GM19395 (cell line): ENCODE measurements at regions not wholly inside any gene's neighbourhood (a gene's known extent, or its start where the extent isn't known, plus 50 kb on each side); places are given as distances from the start of the nearest gene placed in this dataset.
"Not testable (repeated sequence)": the region's sequence is repeated elsewhere in the genome, so short reads cannot be mapped to it uniquely, and the experiment has no call there.

Experiments used
- ATAC-seq: cut with Tn5 transposase; IDR thresholded peaks from one replicate; pipeline ENCODE4 v1.9.1; 2021; ENCODE audit warnings: mild to moderate bottlenecking, moderate library complexity; ENCODE audit not compliant: unreplicated experiment

DNA sequence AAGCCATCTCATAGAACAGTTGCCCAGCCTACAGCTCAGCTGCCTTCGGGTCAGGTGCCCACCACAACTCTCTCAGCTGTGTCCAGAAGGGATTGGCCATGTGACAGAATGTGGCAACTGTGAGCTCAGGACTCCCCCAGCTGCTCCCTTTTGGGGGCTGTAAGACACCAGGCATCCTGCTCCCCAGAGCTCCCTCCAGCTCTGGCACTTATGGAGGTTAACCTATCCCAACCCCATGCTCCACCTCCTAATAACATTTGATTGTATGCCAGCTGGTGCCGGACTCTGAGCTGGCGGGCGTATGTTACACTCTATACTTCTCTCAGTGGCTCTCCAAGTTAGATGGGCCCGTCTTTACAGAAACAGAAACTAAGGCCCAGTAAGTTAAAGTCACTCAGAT is 222.8 kb downstream of the FAM43A start:
- no peak for ATAC-seq

DNA sequence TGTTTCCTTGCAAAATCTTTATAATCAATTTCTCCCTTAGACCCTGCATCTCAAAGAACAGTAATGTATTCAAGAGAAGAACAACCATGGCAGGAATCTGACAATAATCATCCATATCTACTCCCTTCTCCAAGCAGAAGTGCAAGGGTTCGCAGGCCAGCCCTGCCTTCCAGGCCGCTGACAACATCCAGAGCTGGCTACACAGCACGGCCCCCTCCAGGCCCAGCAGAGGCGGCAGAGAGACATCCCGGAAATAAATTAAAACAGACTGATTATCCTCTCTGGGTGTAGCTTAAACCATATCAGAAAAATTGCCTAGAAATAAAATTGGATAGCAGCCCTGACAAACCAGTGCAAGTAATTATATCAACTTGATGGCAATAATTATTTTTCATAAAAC is 223.3 kb downstream of the FAM43A start:
- ATAC-seq, result no peak

DNA sequence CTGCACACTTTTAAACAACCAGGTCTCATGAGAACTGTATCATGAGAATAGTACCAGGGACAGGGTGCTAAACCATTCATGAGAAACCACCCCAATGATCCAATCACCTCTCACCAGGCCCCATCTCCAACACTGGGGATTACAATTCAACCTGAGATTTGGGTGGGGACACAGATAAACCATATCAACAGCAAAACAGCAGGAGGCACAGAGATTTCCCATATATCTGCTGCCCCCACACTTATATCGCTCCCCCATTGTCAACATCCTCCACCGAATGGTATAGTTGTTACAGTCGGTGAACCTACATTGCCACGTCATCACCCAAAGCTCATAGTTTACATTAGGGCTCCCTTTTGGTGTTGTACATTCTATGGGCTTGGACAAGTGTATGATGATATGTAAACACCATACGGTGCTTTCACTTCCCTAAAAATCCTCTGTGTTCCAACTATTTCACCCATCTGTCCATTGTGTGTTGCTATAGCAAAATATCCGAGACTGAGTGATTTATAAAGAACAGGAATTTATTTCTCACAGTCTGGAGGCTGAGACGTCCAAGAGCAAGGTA is 224.8 kb downstream of the FAM43A start:
- no peak for ATAC-seq

DNA sequence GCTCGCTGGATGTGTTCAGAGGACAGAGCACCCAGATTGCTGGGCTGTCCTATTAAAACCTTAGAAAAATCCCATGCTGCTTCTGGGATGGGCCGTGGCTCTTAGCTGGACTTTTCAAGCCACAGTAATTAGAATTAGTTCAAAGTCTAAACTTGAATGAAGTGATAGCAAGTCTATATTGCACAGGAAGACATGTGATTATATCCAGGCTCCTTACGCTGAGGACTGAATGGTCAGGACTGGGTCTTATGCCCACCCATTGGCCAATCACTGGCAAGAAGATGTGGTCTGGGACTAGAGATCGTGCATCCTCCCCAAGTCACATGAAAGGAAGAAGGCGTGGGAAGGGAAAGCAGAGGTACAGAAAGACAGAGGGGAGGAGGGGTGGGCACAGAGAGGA is 227.6 kb downstream of the FAM43A start:
- ATAC-seq, result no peak

DNA sequence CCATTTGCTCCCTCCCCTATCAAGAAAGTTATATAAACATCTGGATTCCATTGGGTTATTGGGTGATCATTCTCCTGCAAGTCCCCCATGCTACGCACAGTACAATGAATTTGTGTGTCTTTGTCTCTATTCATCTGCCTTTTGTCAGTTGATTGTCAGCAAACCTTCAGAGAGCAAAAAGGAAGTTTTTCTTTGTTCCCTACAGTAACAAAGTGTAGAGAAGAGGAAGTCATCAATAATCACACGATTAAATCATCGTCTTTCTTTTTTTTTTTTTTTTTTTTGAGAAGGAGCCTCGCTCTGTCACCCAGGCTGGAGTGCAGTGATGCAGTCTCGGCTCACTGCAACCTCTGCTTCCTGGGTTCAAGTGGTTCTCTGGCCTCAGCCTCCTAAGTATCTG is 239.2 kb downstream of the FAM43A start:
- ATAC-seq, result not testable (repeated sequence)

DNA sequence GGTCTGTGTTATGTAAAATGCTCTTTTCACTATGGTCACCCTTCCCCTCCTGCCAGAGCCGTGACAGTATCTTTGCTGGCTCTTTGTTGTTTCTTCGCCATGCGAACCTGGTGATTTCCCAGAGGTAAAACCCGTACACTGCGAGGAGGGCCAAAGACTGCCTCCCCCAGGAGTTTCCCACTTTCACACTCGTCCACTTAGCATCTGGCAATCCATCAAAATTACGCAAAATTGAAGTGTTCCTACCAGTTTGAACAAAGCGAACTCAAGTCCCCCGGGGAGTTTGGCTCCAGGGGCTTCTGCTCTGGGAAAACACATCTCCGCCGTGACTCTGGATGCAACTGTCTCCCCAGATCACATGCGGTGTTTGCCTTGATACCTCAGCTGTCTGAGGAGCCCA is 239.9 kb downstream of the FAM43A start:
- ATAC-seq, result no peak

DNA sequence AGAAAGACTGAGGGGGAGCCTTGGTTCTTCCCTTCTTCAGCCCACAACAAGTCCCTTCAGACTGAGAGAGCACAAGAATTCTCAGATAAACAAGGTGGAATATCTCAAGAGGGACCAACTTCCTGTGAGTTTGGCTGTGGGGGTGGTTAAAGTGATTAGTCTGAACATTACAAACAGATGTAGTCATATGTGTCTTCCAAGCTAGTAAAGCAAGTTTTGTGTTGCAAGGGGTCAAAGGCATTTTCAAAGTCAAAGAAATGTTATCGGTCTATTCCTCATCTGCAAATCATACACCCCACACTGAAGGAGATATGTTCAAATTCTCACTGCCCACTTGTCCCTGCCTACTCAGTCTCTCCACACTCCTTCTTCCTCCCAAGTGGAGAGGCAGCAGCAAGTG is 242.5 kb downstream of the FAM43A start:
- no peak for ATAC-seq

DNA sequence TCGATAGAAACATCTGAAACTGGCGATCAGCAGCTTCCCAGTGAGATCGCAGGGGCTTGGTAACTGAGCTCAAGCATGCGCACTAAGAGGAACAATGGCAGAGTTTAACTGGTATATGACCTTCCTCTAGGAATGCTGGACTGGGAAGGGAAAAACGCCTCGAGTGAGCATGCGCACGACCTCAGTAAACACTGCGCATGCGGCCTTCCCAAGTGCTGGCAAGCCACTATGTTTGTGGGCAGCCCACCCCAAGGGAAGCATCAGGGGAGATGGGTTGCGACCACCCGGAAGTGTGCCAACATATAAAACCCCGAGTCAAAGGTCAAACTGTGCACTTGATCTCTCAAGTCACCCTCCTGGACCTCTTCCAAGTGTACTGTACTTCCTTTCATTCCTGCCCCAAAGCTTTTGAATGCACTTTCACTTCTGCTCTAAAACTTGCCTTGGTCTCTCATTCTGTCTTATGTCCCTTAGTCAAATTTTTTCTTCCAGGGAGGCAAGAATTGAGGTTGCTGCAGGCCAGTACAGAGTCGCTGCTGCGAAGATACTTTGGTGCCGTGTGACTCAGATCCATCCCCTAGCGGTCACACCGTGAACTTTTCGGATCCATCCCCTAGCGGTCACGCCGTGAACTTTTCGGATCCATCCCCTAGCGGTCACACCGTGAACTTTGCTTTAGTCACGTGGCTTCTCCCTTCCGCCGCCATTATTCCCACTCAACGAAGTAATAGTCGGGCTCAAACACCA is 243.3 kb downstream of the FAM43A start:
- no peak for ATAC-seq

DNA sequence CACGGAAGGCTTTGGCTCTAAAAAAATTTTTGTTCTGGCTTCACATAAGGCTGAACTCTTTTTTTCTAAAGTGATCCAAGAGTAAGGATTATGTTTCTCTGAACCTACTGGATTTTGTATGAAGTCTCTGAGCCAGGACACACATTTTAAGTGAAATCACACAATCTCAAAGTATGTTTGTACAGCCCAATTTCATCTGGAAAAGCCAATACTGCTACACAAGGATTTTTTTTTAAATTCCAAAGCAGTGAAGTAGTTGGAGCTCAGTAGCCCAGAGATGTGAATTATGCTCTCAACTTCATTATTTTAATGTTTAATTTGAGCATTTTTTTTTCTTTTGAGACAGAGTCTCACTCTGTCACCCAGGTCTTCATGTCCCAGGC is 243.9 kb downstream of the FAM43A start:
- ATAC-seq, result no peak

DNA sequence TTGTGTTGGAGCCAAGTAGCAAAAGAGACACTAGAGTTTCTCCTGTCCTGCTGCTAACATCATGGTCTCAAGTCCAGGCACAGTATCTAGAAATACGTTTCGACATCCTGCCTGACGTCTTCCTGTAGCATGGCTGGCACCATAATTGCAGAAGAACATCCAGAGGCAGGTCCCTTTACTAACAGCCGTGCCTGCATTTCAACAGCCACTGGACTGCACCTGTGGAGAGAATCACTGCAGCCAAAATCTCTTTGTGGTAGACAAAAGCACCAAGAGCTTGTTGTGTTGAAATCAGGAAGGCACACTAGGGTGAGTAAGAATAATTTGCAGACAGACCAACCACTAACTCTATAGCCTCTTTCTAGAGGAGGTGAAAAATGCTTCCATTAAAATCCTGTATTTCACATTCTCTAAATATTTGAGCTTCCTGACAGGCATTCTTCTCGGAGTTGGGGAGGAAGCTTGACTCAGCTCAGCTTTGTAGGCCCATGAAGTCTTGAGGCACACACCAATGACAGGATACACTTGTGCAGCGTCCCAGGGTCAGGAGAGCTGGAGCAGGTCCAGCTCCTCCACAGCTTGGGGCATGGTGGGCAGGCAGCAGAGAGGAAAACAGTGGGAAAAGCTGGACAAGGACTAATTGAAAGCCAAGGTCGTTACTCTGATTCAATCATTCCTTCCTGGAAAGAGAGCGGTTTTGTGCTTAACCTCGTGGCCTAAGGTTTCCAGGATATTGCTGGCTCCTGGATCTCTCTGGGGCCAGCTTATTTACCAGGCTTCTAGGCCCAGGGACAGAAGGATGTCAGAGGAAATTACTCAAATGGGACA is 244.9 kb downstream of the FAM43A start:
- no peak for ATAC-seq

DNA sequence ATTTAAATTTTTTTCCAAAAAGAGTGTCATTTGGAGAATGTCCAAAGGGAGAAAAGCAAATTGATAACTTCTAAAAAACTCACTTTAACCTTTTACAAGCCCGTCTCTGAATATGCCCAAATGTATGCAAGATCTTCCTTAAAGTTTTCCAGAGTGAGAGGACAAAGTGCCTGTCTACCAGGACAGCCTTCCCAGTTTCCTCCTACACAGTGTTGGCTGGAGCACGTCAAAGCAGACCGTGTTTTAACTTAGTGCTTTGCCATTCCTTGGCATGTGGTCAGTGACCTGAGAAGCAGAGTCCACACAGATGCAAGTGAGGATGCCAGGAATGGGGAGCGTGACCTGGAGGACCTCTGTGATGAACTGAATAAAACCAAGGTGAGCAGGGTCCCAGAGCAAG is 245.7 kb downstream of the FAM43A start:
- no peak for ATAC-seq

DNA sequence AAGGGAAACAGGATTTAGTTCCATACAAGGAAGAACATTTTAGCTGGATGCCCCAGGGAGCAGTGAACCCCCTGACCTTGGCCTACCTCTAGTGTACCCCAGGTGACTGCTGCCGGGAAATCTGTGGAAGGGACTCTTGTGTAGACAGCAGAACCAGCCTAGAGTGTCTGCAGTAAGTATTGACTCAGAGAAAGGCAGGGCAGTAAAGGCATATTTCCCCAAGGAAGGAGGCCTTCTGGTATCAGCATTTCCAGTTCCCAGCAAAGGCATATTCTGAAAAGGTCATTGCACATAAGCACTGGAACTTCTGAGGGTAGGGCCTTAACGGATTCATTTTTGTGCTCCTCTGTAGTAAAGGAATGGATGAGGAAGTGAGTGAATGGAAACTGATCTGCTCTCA is 246.2 kb downstream of the FAM43A start:
- ATAC-seq, result no peak

DNA sequence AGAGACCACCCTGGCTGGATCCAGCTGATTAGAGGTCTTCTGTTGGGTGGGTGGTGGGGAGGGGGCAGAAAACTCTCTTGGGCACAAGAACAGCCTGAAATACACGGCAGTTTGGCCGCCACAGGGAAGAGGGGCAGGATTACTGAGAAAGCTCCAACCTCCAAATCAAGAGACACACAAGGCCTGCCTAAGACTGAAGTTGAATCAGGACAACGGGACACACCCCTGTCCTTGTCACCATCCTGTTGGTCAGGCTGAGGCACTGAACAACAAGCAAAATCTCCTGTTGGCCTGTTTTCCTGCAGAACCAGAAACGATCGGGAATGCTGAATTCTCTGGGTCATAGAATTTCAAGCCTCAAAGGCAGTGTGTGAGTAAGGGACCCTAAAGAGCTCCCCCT is 247.8 kb downstream of the FAM43A start:
- ATAC-seq, result no peak

DNA sequence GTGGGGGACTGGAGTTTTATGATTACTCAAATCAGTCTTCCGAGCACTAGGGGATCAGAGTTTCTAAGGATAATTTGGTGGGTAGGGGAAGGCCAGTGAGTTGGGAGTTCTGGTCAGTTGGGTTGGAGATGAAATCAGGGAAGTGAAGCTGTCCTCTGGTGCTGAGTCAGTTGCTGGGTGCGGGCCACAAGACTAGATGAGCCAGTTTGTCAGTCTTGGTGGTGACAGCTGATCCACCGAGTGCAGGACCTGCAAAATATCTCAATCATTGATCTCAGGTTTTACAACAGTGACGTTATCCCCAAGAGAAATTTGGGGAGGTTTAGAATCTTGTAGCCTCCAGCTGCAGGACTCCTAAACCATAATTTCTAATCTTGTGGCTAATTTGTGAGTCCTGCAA is 249.4 kb downstream of the FAM43A start:
- ATAC-seq, result no peak

DNA sequence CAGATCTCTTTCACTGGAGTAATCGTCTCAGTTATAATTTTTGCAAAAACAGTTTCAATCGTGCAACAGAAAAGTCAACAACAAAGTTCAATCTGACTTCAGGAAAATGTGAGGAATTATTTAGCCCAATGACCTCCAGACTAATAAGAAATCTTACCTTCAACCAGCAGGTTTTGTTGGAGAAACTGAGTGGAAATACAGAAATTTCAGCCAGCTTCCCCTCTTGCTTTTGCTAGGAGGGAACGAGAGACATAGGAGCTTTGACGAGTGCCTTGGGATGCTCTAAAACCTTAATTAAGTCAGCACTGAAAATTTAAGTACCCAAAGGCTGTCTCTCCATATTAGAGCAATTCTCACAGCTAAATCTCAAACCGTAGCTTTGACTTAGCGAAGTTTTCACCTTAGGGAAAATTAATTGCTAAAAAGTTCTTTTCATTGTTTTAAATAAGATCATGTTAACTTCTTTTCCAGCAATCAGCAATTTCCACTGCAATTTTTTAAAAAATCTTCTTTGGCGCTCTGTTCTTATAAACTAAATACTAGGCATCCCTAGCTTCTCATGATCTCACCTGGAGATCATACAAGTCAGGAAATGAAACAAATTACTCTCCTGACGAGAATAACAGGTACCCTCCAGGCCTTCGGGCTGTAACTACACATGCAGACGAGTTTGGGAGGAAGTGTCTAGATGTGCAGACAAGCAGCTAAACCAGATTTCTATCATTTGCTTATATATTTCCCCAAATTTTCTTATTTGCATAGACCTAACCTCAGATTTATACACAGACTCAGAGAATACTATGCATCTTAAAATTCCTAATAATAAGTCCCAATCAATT is 250.2 kb downstream of the FAM43A start:
- ATAC-seq, result no peak

DNA sequence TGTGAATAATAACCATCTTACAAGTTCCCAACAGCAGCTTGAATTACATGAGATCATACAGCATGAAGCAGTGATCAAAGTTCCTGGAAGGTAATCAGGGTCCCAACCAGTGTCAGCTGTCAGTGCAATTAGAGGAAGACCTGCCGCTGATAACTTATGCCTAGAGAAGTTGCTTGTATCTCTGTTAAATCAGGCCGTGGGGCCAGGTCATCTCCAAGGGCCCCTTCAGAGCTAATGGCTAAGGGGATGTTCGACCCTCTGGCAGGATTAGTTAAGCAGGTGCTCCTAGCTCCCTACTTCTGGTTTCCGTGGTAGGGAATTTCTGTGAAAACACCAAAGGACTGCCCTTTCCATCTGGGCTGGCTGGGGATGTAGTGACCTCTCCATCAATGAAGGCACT is 251.0 kb downstream of the FAM43A start:
- no peak for ATAC-seq

DNA sequence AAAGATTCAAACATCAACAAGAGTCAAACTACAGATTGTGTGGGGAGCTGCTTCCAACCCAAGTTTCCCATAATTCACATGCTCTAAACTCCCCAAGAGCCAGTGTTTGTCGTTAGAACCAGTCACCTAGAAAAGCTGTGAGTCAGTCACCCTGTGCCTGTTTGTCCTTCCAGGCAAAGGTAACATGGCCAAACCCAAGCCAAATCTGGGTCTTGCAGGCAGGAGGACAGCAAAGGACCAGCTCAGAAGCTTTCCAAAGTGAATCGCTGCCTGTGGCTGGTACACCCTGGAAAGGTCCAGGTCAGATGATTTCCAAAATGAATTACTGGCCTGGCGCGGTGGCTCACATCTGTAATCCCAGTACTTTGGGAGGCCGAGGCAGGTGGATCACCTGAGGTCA is 251.5 kb downstream of the FAM43A start:
- ATAC-seq, result no peak

DNA sequence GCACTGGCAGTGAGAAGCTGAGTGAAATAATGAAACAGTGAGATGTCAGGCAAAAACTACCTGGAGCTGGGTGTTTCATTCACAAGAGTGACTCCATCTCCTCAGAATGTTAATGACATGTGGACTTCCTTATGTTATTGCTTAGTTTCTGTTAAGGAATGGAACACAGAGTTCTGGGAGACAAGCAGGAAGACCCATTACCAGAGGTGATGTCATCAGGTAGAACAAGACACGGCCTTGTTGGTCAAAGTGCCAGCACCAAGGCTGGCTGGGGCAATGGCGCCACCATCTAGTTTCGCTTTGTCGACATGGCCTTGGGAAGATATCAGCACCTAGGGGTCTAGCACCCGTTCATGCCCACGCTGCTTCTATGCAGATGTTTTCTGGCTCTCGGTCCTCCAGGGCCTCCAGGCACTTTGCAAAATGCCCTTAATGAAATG is 252.2 kb downstream of the FAM43A start:
- no peak for ATAC-seq

DNA sequence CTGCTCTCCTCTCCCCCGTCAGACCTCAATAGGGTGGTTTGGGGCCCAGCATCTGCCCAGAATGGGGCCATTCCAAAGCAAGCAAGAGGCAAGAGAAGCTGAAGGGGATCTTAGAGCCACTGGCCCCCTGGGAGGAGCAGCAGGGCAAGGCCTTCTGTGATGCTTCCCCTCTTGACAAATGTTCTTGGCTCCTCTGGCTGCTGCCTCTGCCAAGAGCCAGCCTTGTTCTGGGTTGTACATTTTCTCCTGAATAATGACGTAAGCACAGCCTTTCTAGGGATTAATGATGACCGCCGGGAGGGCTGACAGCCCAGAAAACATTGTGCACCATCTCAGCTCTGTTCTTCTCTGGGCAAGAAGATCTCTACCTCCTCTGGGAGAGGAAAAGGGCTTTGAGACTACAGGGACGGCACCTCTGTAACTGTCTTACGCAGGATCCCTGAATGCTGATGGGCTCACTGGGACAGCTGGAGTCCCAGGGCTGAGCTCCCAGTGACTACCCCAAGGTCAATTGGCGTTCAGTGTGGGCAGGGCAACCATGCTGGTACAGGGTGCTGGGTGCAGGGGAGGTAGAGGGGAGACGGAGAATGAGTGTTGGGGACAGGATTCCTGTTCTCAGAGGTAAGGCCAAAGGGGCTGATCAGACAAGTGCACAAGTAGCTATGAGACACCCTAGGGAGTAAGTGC is 253.3 kb downstream of the FAM43A start:
- no peak for ATAC-seq

DNA sequence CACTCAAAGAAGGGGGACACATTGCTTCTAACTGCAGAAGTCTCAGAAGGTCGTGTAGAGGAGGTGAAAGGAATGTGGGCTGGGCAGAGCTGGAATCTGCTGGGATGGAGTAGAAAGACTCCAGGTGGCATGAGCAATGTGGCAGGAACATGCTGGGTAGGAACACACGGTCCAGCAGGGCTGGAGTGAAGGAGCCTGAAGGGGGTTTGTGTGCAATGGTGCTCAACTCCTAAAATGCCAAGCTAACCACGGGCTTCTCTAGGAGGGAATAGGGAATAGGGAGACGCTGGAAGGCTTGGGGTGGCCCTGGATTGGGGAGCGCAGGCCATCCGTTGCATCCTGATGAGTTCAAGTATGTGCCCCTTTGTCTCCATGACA is 253.8 kb downstream of the FAM43A start:
- no peak for ATAC-seq
